Nephron (organoid): ENCODE measurements at regions not wholly inside any gene's neighbourhood (a gene's known extent, or its start where the extent isn't known, plus 50 kb on each side); places are given as distances from the start of the nearest gene placed in this dataset.
"Not testable (repeated sequence)": the region's sequence is repeated elsewhere in the genome, so short reads cannot be mapped to it uniquely, and the experiment has no call there.

Source experiments
- H3K27ac Mint-ChIP-seq, 3 experiments: 2 replicates each; pipeline ENCODE4 v1.8.0; 2020; ENCODE audit warnings: mixed read lengths in 3 of 3, mild to moderate bottlenecking in 2 of 3, moderate library complexity in 1 of 3
- H3K27me3 Mint-ChIP-seq: 2 replicates; pipeline ENCODE4 v1.8.0; 2021; ENCODE audit warnings: low read depth, mild to moderate bottlenecking, moderate library complexity, mixed read lengths
- H3K36me3 Mint-ChIP-seq: 2 replicates; pipeline ENCODE4 v1.8.0; 2020; ENCODE audit warnings: low read depth, mixed read lengths
- H3K4me1 Mint-ChIP-seq: 2 replicates; pipeline ENCODE4 v1.8.0; 2020; ENCODE audit warnings: mixed read lengths
- H3K4me3 Mint-ChIP-seq, 3 experiments: 2 replicates each; pipeline ENCODE4 v1.8.0; 2020; ENCODE audit warnings: mild to moderate bottlenecking in 3 of 3, mixed read lengths in 3 of 3, moderate library complexity in 2 of 3
- H3K9me3 Mint-ChIP-seq: 2 replicates; pipeline ENCODE4 v1.8.0; 2020; ENCODE audit warnings: mixed read lengths
- CTCF ChIP-seq, 3 experiments: fragments of 200-600 bp; sonication (generic); IDR thresholded peaks; one replicate each; pipeline ENCODE4 v1.5.0; 2021; ENCODE audit warnings: antibody characterized with exemption in 3 of 3; ENCODE audit not compliant: unreplicated experiment in 3 of 3

GRCh38 chr2:224173933-224174332, 134.8 kb upstream of the SERPINE2 start:
- Mint-ChIP-seq H3K36me3 (no peaks in the 10 kb centered on the region), H3K9me3 (peaks cover 6% of the 10 kb centered on the region), H3K27me3 (no peaks in the 10 kb centered on the region), H3K4me3 (no peak overlapping the region), H3K4me1 (peaks cover 46% of the 10 kb centered on the region), H3K27ac (peak overlapping the region in 1 of 3 experiments; percentile 50)
- TF ChIP-seq CTCF (IDR thresholded peaks at IDR 0.05; ENCODE audit: unreplicated experiment in 3 of 3) = no peak

GRCh38 chr2:224173210-224173609, 134.1 kb upstream of the SERPINE2 start:
- Mint-ChIP-seq H3K9me3 (peaks cover 8% of the 10 kb centered on the region), H3K4me1 (peaks cover 40% of the 10 kb centered on the region)

GRCh38 chr2:224171226-224171625, 132.1 kb upstream of the SERPINE2 start:
- peaks cover 22% of the 10 kb centered on the region for H3K4me1 Mint-ChIP-seq
- no peaks in the 10 kb centered on the region for H3K27me3 Mint-ChIP-seq
- TF ChIP-seq CTCF (IDR thresholded peaks at IDR 0.05; ENCODE audit: unreplicated experiment in 3 of 3) = no peak
- H3K9me3 Mint-ChIP-seq = peaks cover 14% of the 10 kb centered on the region
- no peak overlapping the region for H3K4me3 Mint-ChIP-seq
- H3K36me3 Mint-ChIP-seq = no peaks in the 10 kb centered on the region
- no peak overlapping the region for H3K27ac Mint-ChIP-seq

More at GRCh38 chr2:224173210-224173609, 134.1 kb upstream of the SERPINE2 start:
- Mint-ChIP-seq H3K27me3 (no peaks in the 10 kb centered on the region), H3K4me3 (no peak overlapping the region), H3K27ac (peak overlapping the region in 2 of 3 experiments; percentile 22 to 50), H3K36me3 (no peaks in the 10 kb centered on the region)
- no peak for TF ChIP-seq CTCF (IDR thresholded peaks at IDR 0.05; ENCODE audit: unreplicated experiment in 3 of 3)

- Mint-ChIP-seq H3K36me3 (no peaks in the 10 kb centered on the region), H3K4me3 (no peak overlapping the region), H3K27ac (no peak overlapping the region), H3K27me3 (peaks cover 4% of the 10 kb centered on the region), H3K4me1 (peaks cover 16% of the 10 kb centered on the region), H3K9me3 (peaks cover 16% of the 10 kb centered on the region)
- TF ChIP-seq CTCF (IDR thresholded peaks at IDR 0.05; ENCODE audit: unreplicated experiment in 3 of 3) = no peak
Measured at GRCh38 chr2:224169847-224170246, 130.8 kb upstream of the SERPINE2 start.

GRCh38 chr2:224167781-224168180, 128.7 kb upstream of the SERPINE2 start:
- peaks cover 17% of the 10 kb centered on the region for H3K9me3 Mint-ChIP-seq
- H3K4me3 Mint-ChIP-seq, H3K4me1 Mint-ChIP-seq, H3K36me3 Mint-ChIP-seq, H3K27me3 Mint-ChIP-seq, H3K27ac Mint-ChIP-seq: not testable (repeated sequence)

GRCh38 chr2:224166654-224167053, 127.6 kb upstream of the SERPINE2 start:
- Mint-ChIP-seq H3K9me3 (peaks cover 17% of the 10 kb centered on the region), H3K27me3 (peaks cover 5% of the 10 kb centered on the region), H3K4me3 (no peak overlapping the region), H3K4me1 (peaks cover 15% of the 10 kb centered on the region), H3K27ac (no peak overlapping the region), H3K36me3 (no peaks in the 10 kb centered on the region)
- TF ChIP-seq CTCF (IDR thresholded peaks at IDR 0.05; ENCODE audit: unreplicated experiment in 3 of 3) = no peak
